Panc1 (cell line): ENCODE measurements at regions not wholly inside any gene's neighbourhood (a gene's known extent, or its start where the extent isn't known, plus 50 kb on each side); places are given as distances from the start of the nearest gene placed in this dataset.
"Not testable (repeated sequence)": the region's sequence is repeated elsewhere in the genome, so short reads cannot be mapped to it uniquely, and the experiment has no call there.

Experiments used
- ATAC-seq: fragments of 200-7000 bp; cut with Tn5 transposase; 2 replicates; pipeline ENCODE4 v1.9.1; 2020; ENCODE audit warnings: mild to moderate bottlenecking, moderate library complexity
- BruUV-seq: library from RNA; stranded (reverse); fragments of 400-500 nt; replicated peaks from 2 replicates; lab custom pipeline; 2021; lab: Mats Ljungman, UMichigan
- CTCF ChIA-PET: fragments of 300-600 bp; sonication (Branson Sonifier 250); formaldehyde crosslinking; loops from one replicate; lab custom pipeline; 2022; ENCODE audit warnings: antibody characterized with exemption; lab: Charles Lee
- POLR2A ChIA-PET: fragments of 300-600 bp; sonication (Branson Sonifier 250); formaldehyde crosslinking; loops from one replicate; lab custom pipeline; 2022; ENCODE audit warnings: antibody characterized with exemption; lab: Charles Lee
- DNase-seq: peaks from one replicate; pipeline ENCODE4 v3.0.0-alpha.2; 2010; ENCODE audit warnings: low read depth, low spot score
- H3K27ac ChIP-seq: 2 replicates; pipeline ENCODE4 v1.5.1; 2011; ENCODE audit warnings: mild to moderate bottlenecking, low read length, inconsistent platforms
- H3K27me3 ChIP-seq: fragments of 200-500 bp; sonication (Bioruptor generic); 2 replicates; pipeline ENCODE4 v1.6.0; 2014; ENCODE audit warnings: low read length, inconsistent platforms; ENCODE audit not compliant: control insufficient read depth, insufficient read depth
- H3K36me3 ChIP-seq: fragments of 200-500 bp; sonication (Bioruptor generic); 2 replicates; pipeline ENCODE4 v1.5.1; 2014; ENCODE audit warnings: inconsistent platforms, mild to moderate bottlenecking, low read length, moderate library complexity; ENCODE audit not compliant: control insufficient read depth, insufficient read depth
- H3K4me1 ChIP-seq: 2 replicates; pipeline ENCODE4 v1.5.1; 2011; ENCODE audit warnings: inconsistent platforms, mild to moderate bottlenecking, low read length, moderate library complexity; ENCODE audit not compliant: control insufficient read depth, insufficient read depth
- H3K4me3 ChIP-seq, 2 experiments: 2 replicates each; pipeline ENCODE4 v1.5.1; 2011 to 2012; ENCODE audit warnings: low read depth in 2 of 2, low read length in 2 of 2, mild to moderate bottlenecking in 2 of 2, inconsistent platforms in 1 of 2, moderate library complexity in 1 of 2
- H3K9me3 ChIP-seq: fragments of 200-500 bp; sonication (Bioruptor generic); 2 replicates; pipeline ENCODE4 v1.5.1; 2014; ENCODE audit warnings: low read depth, mild to moderate bottlenecking, inconsistent platforms, low read length, moderate library complexity; ENCODE audit not compliant: control insufficient read depth, insufficient read depth
- POLR2AphosphoS5 ChIP-seq: IDR thresholded peaks from 2 replicates; pipeline ENCODE4 v1.6.1; 2012; ENCODE audit warnings: mild to moderate bottlenecking, low read depth, low read length, moderate library complexity
- SIN3A ChIP-seq: IDR thresholded peaks from 2 replicates; pipeline ENCODE4 v1.6.1; 2012; ENCODE audit warnings: low read depth, mild to moderate bottlenecking, low read length, moderate library complexity, borderline replicate concordance; ENCODE audit not compliant: insufficient read depth
- TCF7L2 ChIP-seq: IDR thresholded peaks from 2 replicates; pipeline ENCODE4 v1.6.1; 2011; ENCODE audit warnings: mild to moderate bottlenecking, low read depth, low read length, inconsistent platforms
- in situ Hi-C: cut with HindIII; loops from 2 replicates; pipeline ENCODE4 v1.10.0; 2016; ENCODE audit warnings: low sequenced_read_pairs, low pct_unique_long_range_greater_than_20kb
- intact Hi-C: fragments of 100-400 bp; cut with micrococcal nuclease; formaldehyde crosslinking; loops from one replicate; pipeline ENCODE4 v1.10.0; 2022; ENCODE audit not compliant: unreplicated experiment
- TF ChIP-seq, protein P1 (sequence below), 2 experiments: IDR thresholded peaks; 2 replicates each; pipeline ENCODE4 v1.6.1; 2011 to 2012; ENCODE audit warnings: low read depth in 2 of 2, control low read depth in 1 of 2, low read length in 1 of 2, mild to moderate bottlenecking in 1 of 2, moderate library complexity in 1 of 2; ENCODE audit not compliant: insufficient read depth in 1 of 2
- TF ChIP-seq, protein P2 (sequence below): fragments of 450-650 bp; IDR thresholded peaks from 2 replicates; pipeline ENCODE4 v1.5.1; 2017; ENCODE audit warnings: mild to moderate bottlenecking

- intact Hi-C loops (no loop called here), in situ Hi-C loops (no loop called here)
- Histone ChIP-seq H3K9me3 (no peaks in the 10 kb centered on the region), H3K27me3 (no peaks in the 10 kb centered on the region), H3K27ac (no peak overlapping the region), H3K36me3 (no peaks in the 10 kb centered on the region), H3K4me3 (no peak overlapping the region), H3K4me1 (no peaks in the 10 kb centered on the region)
- no TSS peak for BruUV-seq
- no peak for ATAC-seq
- CTCF ChIA-PET: no interaction called here
- TF ChIP-seq SIN3A: no peak
- TF ChIP-seq TCF7L2: no peak
- no peak for TF ChIP-seq POLR2AphosphoS5
- TF ChIP-seq, protein P1, sequence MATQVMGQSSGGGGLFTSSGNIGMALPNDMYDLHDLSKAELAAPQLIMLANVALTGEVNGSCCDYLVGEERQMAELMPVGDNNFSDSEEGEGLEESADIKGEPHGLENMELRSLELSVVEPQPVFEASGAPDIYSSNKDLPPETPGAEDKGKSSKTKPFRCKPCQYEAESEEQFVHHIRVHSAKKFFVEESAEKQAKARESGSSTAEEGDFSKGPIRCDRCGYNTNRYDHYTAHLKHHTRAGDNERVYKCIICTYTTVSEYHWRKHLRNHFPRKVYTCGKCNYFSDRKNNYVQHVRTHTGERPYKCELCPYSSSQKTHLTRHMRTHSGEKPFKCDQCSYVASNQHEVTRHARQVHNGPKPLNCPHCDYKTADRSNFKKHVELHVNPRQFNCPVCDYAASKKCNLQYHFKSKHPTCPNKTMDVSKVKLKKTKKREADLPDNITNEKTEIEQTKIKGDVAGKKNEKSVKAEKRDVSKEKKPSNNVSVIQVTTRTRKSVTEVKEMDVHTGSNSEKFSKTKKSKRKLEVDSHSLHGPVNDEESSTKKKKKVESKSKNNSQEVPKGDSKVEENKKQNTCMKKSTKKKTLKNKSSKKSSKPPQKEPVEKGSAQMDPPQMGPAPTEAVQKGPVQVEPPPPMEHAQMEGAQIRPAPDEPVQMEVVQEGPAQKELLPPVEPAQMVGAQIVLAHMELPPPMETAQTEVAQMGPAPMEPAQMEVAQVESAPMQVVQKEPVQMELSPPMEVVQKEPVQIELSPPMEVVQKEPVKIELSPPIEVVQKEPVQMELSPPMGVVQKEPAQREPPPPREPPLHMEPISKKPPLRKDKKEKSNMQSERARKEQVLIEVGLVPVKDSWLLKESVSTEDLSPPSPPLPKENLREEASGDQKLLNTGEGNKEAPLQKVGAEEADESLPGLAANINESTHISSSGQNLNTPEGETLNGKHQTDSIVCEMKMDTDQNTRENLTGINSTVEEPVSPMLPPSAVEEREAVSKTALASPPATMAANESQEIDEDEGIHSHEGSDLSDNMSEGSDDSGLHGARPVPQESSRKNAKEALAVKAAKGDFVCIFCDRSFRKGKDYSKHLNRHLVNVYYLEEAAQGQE (IDR thresholded peaks at IDR 0.05; ENCODE audit: insufficient read depth in 1 of 2, low read depth in 2 of 2, low read length in 1 of 2): no peak
- TF ChIP-seq, protein P2, sequence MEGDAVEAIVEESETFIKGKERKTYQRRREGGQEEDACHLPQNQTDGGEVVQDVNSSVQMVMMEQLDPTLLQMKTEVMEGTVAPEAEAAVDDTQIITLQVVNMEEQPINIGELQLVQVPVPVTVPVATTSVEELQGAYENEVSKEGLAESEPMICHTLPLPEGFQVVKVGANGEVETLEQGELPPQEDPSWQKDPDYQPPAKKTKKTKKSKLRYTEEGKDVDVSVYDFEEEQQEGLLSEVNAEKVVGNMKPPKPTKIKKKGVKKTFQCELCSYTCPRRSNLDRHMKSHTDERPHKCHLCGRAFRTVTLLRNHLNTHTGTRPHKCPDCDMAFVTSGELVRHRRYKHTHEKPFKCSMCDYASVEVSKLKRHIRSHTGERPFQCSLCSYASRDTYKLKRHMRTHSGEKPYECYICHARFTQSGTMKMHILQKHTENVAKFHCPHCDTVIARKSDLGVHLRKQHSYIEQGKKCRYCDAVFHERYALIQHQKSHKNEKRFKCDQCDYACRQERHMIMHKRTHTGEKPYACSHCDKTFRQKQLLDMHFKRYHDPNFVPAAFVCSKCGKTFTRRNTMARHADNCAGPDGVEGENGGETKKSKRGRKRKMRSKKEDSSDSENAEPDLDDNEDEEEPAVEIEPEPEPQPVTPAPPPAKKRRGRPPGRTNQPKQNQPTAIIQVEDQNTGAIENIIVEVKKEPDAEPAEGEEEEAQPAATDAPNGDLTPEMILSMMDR: no peak
- POLR2A ChIA-PET: no interaction called here
- no peak for DNase-seq
Measured at GRCh38 chr10:28087661-28088351, 88.9 kb upstream of the ODAD2 start.

GRCh38 chr10:28085760-28086159 lies 86.9 kb upstream of the ODAD2 start:
- DNase-seq, CTCF ChIA-PET, POLR2A ChIA-PET, H3K9me3 ChIP-seq, H3K36me3 ChIP-seq, BruUV-seq, intact Hi-C loops, H3K27ac ChIP-seq, H3K4me1 ChIP-seq, ATAC-seq, H3K4me3 ChIP-seq, H3K27me3 ChIP-seq, in situ Hi-C loops: not testable (repeated sequence)

DNA sequence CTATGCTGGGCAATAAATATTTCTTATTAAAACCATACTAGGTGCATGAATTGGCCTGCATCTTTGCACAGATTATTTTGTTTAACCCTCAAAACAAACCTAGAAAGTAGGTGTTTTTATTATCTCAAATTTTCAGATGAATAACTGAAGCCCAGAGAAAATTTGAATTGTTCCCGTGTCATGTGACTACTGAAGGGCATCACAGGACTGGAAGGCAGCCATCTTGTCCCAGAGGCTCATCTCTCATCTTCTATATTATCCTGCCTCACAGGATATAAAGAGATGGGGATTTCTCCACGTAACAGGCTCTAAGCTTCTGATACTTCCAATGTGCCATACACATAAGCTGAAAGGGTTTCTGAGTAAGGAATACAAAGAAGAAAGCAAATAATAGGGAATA lies 84.0 kb upstream of the ODAD2 start:
- H3K4me3 ChIP-seq: no peak overlapping the region
- DNase-seq: no peak
- no peak for ATAC-seq
- H3K9me3 ChIP-seq: no peaks in the 10 kb centered on the region
- TF ChIP-seq SIN3A (no peak), POLR2AphosphoS5 (no peak), TCF7L2 (no peak)
- TF ChIP-seq, protein P1 (IDR thresholded peaks at IDR 0.05; ENCODE audit: insufficient read depth in 1 of 2, low read depth in 2 of 2, low read length in 1 of 2): no peak
- TF ChIP-seq, protein P2: no peak
- no peaks in the 10 kb centered on the region for H3K27me3 ChIP-seq
- no peaks in the 10 kb centered on the region for H3K4me1 ChIP-seq
- H3K36me3 ChIP-seq: no peaks in the 10 kb centered on the region
- in situ Hi-C loops (no loop called here), intact Hi-C loops (no loop called here)
- no TSS peak for BruUV-seq
- ChIA-PET CTCF (no interaction called here), POLR2A (no interaction called here)
- H3K27ac ChIP-seq: no peak overlapping the region
